OCI-LY3 (cell line): ENCODE measurements at regions not wholly inside any gene's neighbourhood (a gene's known extent, or its start where the extent isn't known, plus 50 kb on each side); places are given as distances from the start of the nearest gene placed in this dataset.

Source experiments
- EZH2phosphoT487 ChIP-seq: fragments of 200-600 bp; shearing (Covaris generic); IDR thresholded peaks from 2 replicates; pipeline ENCODE4 v1.6.1; 2018; ENCODE audit warnings: antibody characterized with exemption, mixed run types, low read depth
- TF ChIP-seq, protein P1 (sequence below): fragments of 200-600, 300-600 bp; sonication (generic); IDR thresholded peaks from 2 replicates; pipeline ENCODE4 v1.5.1; 2014; ENCODE audit warnings: antibody characterized with exemption, low read length, low read depth

DNA sequence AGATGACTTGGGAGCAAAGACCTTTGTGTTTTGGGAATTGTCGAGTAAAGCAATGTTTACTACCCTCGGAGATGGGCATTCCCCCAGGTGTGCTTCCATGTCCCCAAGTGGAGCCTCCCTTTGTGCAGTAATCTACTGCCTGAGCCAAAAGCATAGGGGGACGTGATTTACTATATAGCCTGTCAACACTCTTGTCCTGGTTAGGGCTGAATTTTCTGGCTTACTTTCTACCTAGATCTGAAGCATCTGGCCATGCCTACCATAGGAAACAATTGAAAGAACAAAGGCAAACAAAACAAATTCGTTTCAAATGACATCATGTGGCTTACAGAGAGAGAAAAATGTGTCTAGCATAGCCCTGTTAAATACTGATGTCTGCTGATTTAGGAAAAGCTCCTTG, 350.6 kb downstream of the SAMD5 start:
- TF ChIP-seq, protein P1, sequence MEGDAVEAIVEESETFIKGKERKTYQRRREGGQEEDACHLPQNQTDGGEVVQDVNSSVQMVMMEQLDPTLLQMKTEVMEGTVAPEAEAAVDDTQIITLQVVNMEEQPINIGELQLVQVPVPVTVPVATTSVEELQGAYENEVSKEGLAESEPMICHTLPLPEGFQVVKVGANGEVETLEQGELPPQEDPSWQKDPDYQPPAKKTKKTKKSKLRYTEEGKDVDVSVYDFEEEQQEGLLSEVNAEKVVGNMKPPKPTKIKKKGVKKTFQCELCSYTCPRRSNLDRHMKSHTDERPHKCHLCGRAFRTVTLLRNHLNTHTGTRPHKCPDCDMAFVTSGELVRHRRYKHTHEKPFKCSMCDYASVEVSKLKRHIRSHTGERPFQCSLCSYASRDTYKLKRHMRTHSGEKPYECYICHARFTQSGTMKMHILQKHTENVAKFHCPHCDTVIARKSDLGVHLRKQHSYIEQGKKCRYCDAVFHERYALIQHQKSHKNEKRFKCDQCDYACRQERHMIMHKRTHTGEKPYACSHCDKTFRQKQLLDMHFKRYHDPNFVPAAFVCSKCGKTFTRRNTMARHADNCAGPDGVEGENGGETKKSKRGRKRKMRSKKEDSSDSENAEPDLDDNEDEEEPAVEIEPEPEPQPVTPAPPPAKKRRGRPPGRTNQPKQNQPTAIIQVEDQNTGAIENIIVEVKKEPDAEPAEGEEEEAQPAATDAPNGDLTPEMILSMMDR: no peak
- no peak for TF ChIP-seq EZH2phosphoT487
